NCI-H510A (cell line): ENCODE measurements at regions not wholly inside any gene's neighbourhood (a gene's known extent, or its start where the extent isn't known, plus 50 kb on each side); places are given as distances from the start of the nearest gene placed in this dataset.

Source experiments
- DNase-seq: peaks from one replicate; lab custom pipeline; 2025; lab: John Stamatoyannopoulos, UW

- no peak for DNase-seq
Observed at GRCh38 chr10:61140765-61141392, 196.9 kb upstream of the RHOBTB1 start.

- DNase-seq = no peak
Observed at GRCh38 chr10:61139592-61139953, 195.6 kb upstream of the RHOBTB1 start.

GRCh38 chr10:61138708-61139591 is 195.0 kb upstream of the RHOBTB1 start:
- DNase-seq = no peak

GRCh38 chr10:61136139-61136538 is 192.2 kb upstream of the RHOBTB1 start:
- no peak for DNase-seq

- no peak for DNase-seq
Observed at GRCh38 chr10:61135276-61135721, 191.3 kb upstream of the RHOBTB1 start.

- no peak for DNase-seq
Observed at GRCh38 chr10:61130366-61130765, 186.4 kb upstream of the RHOBTB1 start.

- no peak for DNase-seq
Observed at GRCh38 chr10:61128196-61128595, 184.2 kb upstream of the RHOBTB1 start.

GRCh38 chr10:61125560-61126170 is 181.7 kb upstream of the RHOBTB1 start:
- DNase-seq = no peak

GRCh38 chr10:61124756-61125530 is 181.0 kb upstream of the RHOBTB1 start:
- DNase-seq = no peak

- DNase-seq = no peak
Observed at GRCh38 chr10:61120805-61121204, 176.8 kb upstream of the RHOBTB1 start.

GRCh38 chr10:61119573-61119972 is 175.6 kb upstream of the RHOBTB1 start:
- DNase-seq = no peak

- no peak for DNase-seq
Observed at GRCh38 chr10:61115897-61116296, 171.9 kb upstream of the RHOBTB1 start.

GRCh38 chr10:61112771-61113170 is 168.8 kb upstream of the RHOBTB1 start:
- no peak for DNase-seq

- DNase-seq = no peak
Observed at GRCh38 chr10:61110936-61111335, 167.0 kb upstream of the RHOBTB1 start.

GRCh38 chr10:61110188-61110844 is 166.3 kb upstream of the RHOBTB1 start:
- no peak for DNase-seq

GRCh38 chr10:61108915-61109314 is 164.9 kb upstream of the RHOBTB1 start:
- no peak for DNase-seq

- DNase-seq = no peak
Observed at GRCh38 chr10:61100887-61101286, 156.9 kb upstream of the RHOBTB1 start.

- no peak for DNase-seq
Observed at GRCh38 chr10:61099756-61100155, 155.8 kb upstream of the RHOBTB1 start.

GRCh38 chr10:61098966-61099365 is 155.0 kb upstream of the RHOBTB1 start:
- DNase-seq = no peak

- DNase-seq = no peak
Observed at GRCh38 chr10:61097026-61097425, 153.0 kb upstream of the RHOBTB1 start.

- no peak for DNase-seq
Observed at GRCh38 chr10:61096056-61096455, 152.1 kb upstream of the RHOBTB1 start.

- DNase-seq = no peak
Observed at GRCh38 chr10:61091531-61091930, 147.5 kb upstream of the RHOBTB1 start.
